ENCODE measurements at regions not wholly inside any gene's neighbourhood (a gene's known extent, or its start where the extent isn't known, plus 50 kb on each side); places are given as distances from the start of the nearest gene placed in this dataset.

GRCh38 chr2:51650769-51651168 lies 618.8 kb upstream of the NRXN1 start:
- Histone ChIP-seq H3K4me3 (no peak overlapping the region), H3K27ac (no peak overlapping the region), H3K9me3 (no peaks in the 10 kb centered on the region), H3K36me3 (ENCODE audit: insufficient read depth in 1 of 2, low read depth in 1 of 2) (no peaks in the 10 kb centered on the region), H3K27me3 (ENCODE audit: insufficient read depth in 3 of 3, low read length in 2 of 3) (no peaks in the 10 kb centered on the region), H3K4me1 (no peaks in the 10 kb centered on the region)
- ATAC-seq (no peak), DNase-seq (no peak)
- no peak for TF ChIP-seq CTCF (IDR thresholded peaks at IDR 0.05)
- intact Hi-C loops (cut with DNase I): no loop called here

- intact Hi-C loops (cut with DNase I): no loop called here
- no peak for TF ChIP-seq CTCF (IDR thresholded peaks at IDR 0.05)
- H3K4me3 ChIP-seq: no peak overlapping the region
- no peaks in the 10 kb centered on the region for H3K36me3 ChIP-seq (ENCODE audit: insufficient read depth in 1 of 2, low read depth in 1 of 2)
- no peaks in the 10 kb centered on the region for H3K9me3 ChIP-seq
- no peaks in the 10 kb centered on the region for H3K4me1 ChIP-seq
- H3K27me3 ChIP-seq (ENCODE audit: insufficient read depth in 3 of 3, low read length in 2 of 3): no peaks in the 10 kb centered on the region
- H3K27ac ChIP-seq: no peak overlapping the region
- DNase-seq (no peak), ATAC-seq (no peak)
- 84 to 90% (median 86%) methylated on average over 1 of the region's 1 CpG for WGBS, 3 donors
Observed at GRCh38 chr2:51649366-51649765, 617.4 kb upstream of the NRXN1 start.

- H3K27ac ChIP-seq: no peak overlapping the region
- no peaks in the 10 kb centered on the region for H3K27me3 ChIP-seq (ENCODE audit: insufficient read depth in 3 of 3, low read length in 2 of 3)
- intact Hi-C loops (cut with DNase I): no loop called here
- 51 to 55% (median 54%) methylated on average over 4 of the region's 4 CpGs for WGBS, 3 donors
- TF ChIP-seq CTCF (IDR thresholded peaks at IDR 0.05): no peak
- no peaks in the 10 kb centered on the region for H3K4me1 ChIP-seq
- H3K4me3 ChIP-seq: no peak overlapping the region
- no peaks in the 10 kb centered on the region for H3K36me3 ChIP-seq (ENCODE audit: insufficient read depth in 1 of 2, low read depth in 1 of 2)
- ATAC-seq: no peak
- no peak for DNase-seq
- no peaks in the 10 kb centered on the region for H3K9me3 ChIP-seq
Observed at GRCh38 chr2:51638811-51639210, 606.9 kb upstream of the NRXN1 start.

GRCh38 chr2:51633073-51633472 lies 601.1 kb upstream of the NRXN1 start:
- Histone ChIP-seq H3K27me3 (ENCODE audit: insufficient read depth in 3 of 3, low read length in 2 of 3) (no peaks in the 10 kb centered on the region), H3K4me3 (no peak overlapping the region), H3K27ac (no peak overlapping the region), H3K9me3 (no peaks in the 10 kb centered on the region), H3K36me3 (ENCODE audit: insufficient read depth in 1 of 2, low read depth in 1 of 2) (no peaks in the 10 kb centered on the region), H3K4me1 (no peaks in the 10 kb centered on the region)
- TF ChIP-seq CTCF (IDR thresholded peaks at IDR 0.05): no peak
- intact Hi-C loops (cut with DNase I): no loop called here
- ATAC-seq: no peak
- no peak for DNase-seq

GRCh38 chr2:51629406-51629805 lies 597.5 kb upstream of the NRXN1 start:
- no peaks in the 10 kb centered on the region for H3K9me3 ChIP-seq
- no peak for TF ChIP-seq CTCF (IDR thresholded peaks at IDR 0.05)
- WGBS, 3 donors: 55 to 58% (median 57%) methylated on average over 3 of the region's 3 CpGs
- intact Hi-C loops (cut with DNase I): no loop called here
- H3K36me3 ChIP-seq (ENCODE audit: insufficient read depth in 1 of 2, low read depth in 1 of 2): no peaks in the 10 kb centered on the region
- no peak for ATAC-seq
- H3K27me3 ChIP-seq (ENCODE audit: insufficient read depth in 3 of 3, low read length in 2 of 3): no peaks in the 10 kb centered on the region
- no peak overlapping the region for H3K27ac ChIP-seq
- H3K4me3 ChIP-seq: no peak overlapping the region
- H3K4me1 ChIP-seq: no peaks in the 10 kb centered on the region
- no peak for DNase-seq

Data from psoas muscle (tissue), 7 donors.